ENCODE measurements at regions not wholly inside any gene's neighbourhood (a gene's known extent, or its start where the extent isn't known, plus 50 kb on each side); places are given as distances from the start of the nearest gene placed in this dataset.

GRCh38 chr1:228885845-228886244 lies 150.6 kb downstream of the RHOU start:
- Histone ChIP-seq H3K9me2 (replicated peaks; ENCODE audit: insufficient read depth, low read length) (no peaks in the 10 kb centered on the region), H3K27me3 (replicated peaks; ENCODE audit: insufficient read depth, low read length) (no peaks in the 10 kb centered on the region), H3K9ac (ENCODE audit: low read length) (no peak overlapping the region), H3K4me1 (ENCODE audit: low read length) (no peaks in the 10 kb centered on the region), H3K27ac (ENCODE audit: low read length) (no peak overlapping the region), H3K4me2 (ENCODE audit: low read depth, low read length) (no peak overlapping the region), H3K4me3 (ENCODE audit: low read length) (no peak overlapping the region), H3K79me2 (ENCODE audit: low read length) (no peaks in the 10 kb centered on the region), H2AFZ (ENCODE audit: low read length) (no peak overlapping the region), H3K36me3 (replicated peaks; ENCODE audit: insufficient read depth, low read length) (no peaks in the 10 kb centered on the region), H3K9me3 (replicated peaks; ENCODE audit: insufficient read depth, low read length) (no peaks in the 10 kb centered on the region), H3F3A (ENCODE audit: insufficient read depth, low read length) (no peaks in the 10 kb centered on the region), H4K20me1 (ENCODE audit: insufficient read depth, low read length) (no peaks in the 10 kb centered on the region)
- TF ChIP-seq EZH2 (optimal IDR thresholded peaks at IDR 0.05; ENCODE audit: low read depth, low read length) (no peak), EZH2phosphoT487 (IDR thresholded peaks at IDR 0.05; ENCODE audit: low read length) (no peak), CTCF (IDR thresholded peaks at IDR 0.05; ENCODE audit: low read length) (no peak)
- no peak for DNase-seq

GRCh38 chr1:228887101-228887500 lies 151.8 kb downstream of the RHOU start:
- Histone ChIP-seq H3K4me2 (ENCODE audit: low read depth, low read length) (no peak overlapping the region), H3K9me2 (replicated peaks; ENCODE audit: insufficient read depth, low read length) (no peaks in the 10 kb centered on the region), H3K9ac (ENCODE audit: low read length) (no peak overlapping the region), H3K27me3 (replicated peaks; ENCODE audit: insufficient read depth, low read length) (no peaks in the 10 kb centered on the region), H4K20me1 (ENCODE audit: insufficient read depth, low read length) (no peaks in the 10 kb centered on the region), H3F3A (ENCODE audit: insufficient read depth, low read length) (no peaks in the 10 kb centered on the region), H3K36me3 (replicated peaks; ENCODE audit: insufficient read depth, low read length) (no peaks in the 10 kb centered on the region), H3K4me1 (ENCODE audit: low read length) (no peaks in the 10 kb centered on the region), H3K9me3 (replicated peaks; ENCODE audit: insufficient read depth, low read length) (no peaks in the 10 kb centered on the region), H3K4me3 (ENCODE audit: low read length) (no peak overlapping the region), H3K27ac (ENCODE audit: low read length) (no peak overlapping the region), H3K79me2 (ENCODE audit: low read length) (no peaks in the 10 kb centered on the region), H2AFZ (ENCODE audit: low read length) (no peak overlapping the region)
- no peak for TF ChIP-seq CTCF (IDR thresholded peaks at IDR 0.05; ENCODE audit: low read length)
- TF ChIP-seq EZH2 (optimal IDR thresholded peaks at IDR 0.05; ENCODE audit: low read depth, low read length) = no peak
- no peak for TF ChIP-seq EZH2phosphoT487 (IDR thresholded peaks at IDR 0.05; ENCODE audit: low read length)
- no peak for DNase-seq

- Histone ChIP-seq H3K4me1 (ENCODE audit: low read length) (no peaks in the 10 kb centered on the region), H4K20me1 (ENCODE audit: insufficient read depth, low read length) (no peaks in the 10 kb centered on the region), H3F3A (ENCODE audit: insufficient read depth, low read length) (no peaks in the 10 kb centered on the region), H3K79me2 (ENCODE audit: low read length) (no peaks in the 10 kb centered on the region), H3K4me2 (ENCODE audit: low read depth, low read length) (no peak overlapping the region), H3K27ac (ENCODE audit: low read length) (no peak overlapping the region), H3K27me3 (replicated peaks; ENCODE audit: insufficient read depth, low read length) (no peaks in the 10 kb centered on the region), H3K36me3 (replicated peaks; ENCODE audit: insufficient read depth, low read length) (no peaks in the 10 kb centered on the region), H3K9me2 (replicated peaks; ENCODE audit: insufficient read depth, low read length) (no peaks in the 10 kb centered on the region), H2AFZ (ENCODE audit: low read length) (no peak overlapping the region), H3K4me3 (ENCODE audit: low read length) (no peak overlapping the region), H3K9me3 (replicated peaks; ENCODE audit: insufficient read depth, low read length) (no peaks in the 10 kb centered on the region), H3K9ac (ENCODE audit: low read length) (no peak overlapping the region)
- TF ChIP-seq CTCF (IDR thresholded peaks at IDR 0.05; ENCODE audit: low read length) = no peak
- no peak for TF ChIP-seq EZH2 (optimal IDR thresholded peaks at IDR 0.05; ENCODE audit: low read depth, low read length)
- TF ChIP-seq EZH2phosphoT487 (IDR thresholded peaks at IDR 0.05; ENCODE audit: low read length) = no peak
- no peak for DNase-seq
Observed at GRCh38 chr1:228887960-228888359, 152.7 kb downstream of the RHOU start.
